IMR-90 (cell line): ENCODE measurements at regions not wholly inside any gene's neighbourhood (a gene's known extent, or its start where the extent isn't known, plus 50 kb on each side); places are given as distances from the start of the nearest gene placed in this dataset.

Experiments
- ATAC-seq: fragments of 200-7000 bp; cut with Tn5 transposase; 2 replicates; pipeline ENCODE4 v1.9.1; 2020; ENCODE audit warnings: low read depth, mild to moderate bottlenecking, moderate library complexity
- BruUV-seq: library from RNA; stranded (reverse); fragments of 400-500 nt; replicated peaks from 2 replicates; lab custom pipeline; 2021; lab: Mats Ljungman, UMichigan
- CTCF ChIA-PET: fragments of 300-600 bp; formaldehyde crosslinking; extraction: SDS; loops from one replicate; lab custom pipeline; 2021; ENCODE audit warnings: antibody characterized with exemption; lab: Yijun Ruan, JAX
- POLR2A ChIA-PET: fragments of 300-600 bp; sonication (Branson Sonifier 250); formaldehyde crosslinking; loops from one replicate; lab custom pipeline; 2022; ENCODE audit warnings: antibody characterized with exemption; ENCODE audit not compliant: unreplicated experiment; lab: Charles Lee
- DNase-seq: peaks from one replicate; pipeline ENCODE4 v3.0.0; 2013
- H2AFZ ChIP-seq: replicated peaks from 2 replicates; pipeline ENCODE3; 2013; ENCODE audit warnings: low read length, mild to moderate bottlenecking; ENCODE audit not compliant: poor library complexity
- H2AK5ac ChIP-seq: 2 replicates; pipeline ENCODE4 v1.6.1; 2013; ENCODE audit warnings: low read depth, low read length, inconsistent platforms
- H2AK9ac ChIP-seq: replicated peaks from 2 replicates; pipeline ENCODE3; 2013; ENCODE audit warnings: mild to moderate bottlenecking, low read depth, low read length, moderate library complexity; ENCODE audit not compliant: poor library complexity
- H2BK120ac ChIP-seq: 2 replicates; pipeline ENCODE4 v1.6.1; 2013; ENCODE audit warnings: low read depth, low read length, inconsistent platforms
- H2BK15ac ChIP-seq: 3 replicates; pipeline ENCODE4 v1.6.1; 2013; ENCODE audit warnings: low read depth, low read length, inconsistent platforms
- H2BK20ac ChIP-seq: 2 replicates; pipeline ENCODE4 v1.6.1; 2013; ENCODE audit warnings: low read depth, mild to moderate bottlenecking, inconsistent platforms, low read length, moderate library complexity
- H2BK5ac ChIP-seq: 2 replicates; pipeline ENCODE4 v1.6.1; 2013; ENCODE audit warnings: mild to moderate bottlenecking, low read depth, low read length, inconsistent platforms; ENCODE audit not compliant: poor library complexity, severe bottlenecking
- H3K14ac ChIP-seq: replicated peaks from 2 replicates; pipeline ENCODE4 v1.6.1; 2013; ENCODE audit warnings: low read depth, low read length, inconsistent platforms
- H3K18ac ChIP-seq: 2 replicates; pipeline ENCODE4 v1.6.1; 2013; ENCODE audit warnings: low read depth, low read length, control low read depth
- H3K23ac ChIP-seq: 2 replicates; pipeline ENCODE4 v1.6.1; 2013; ENCODE audit warnings: low read depth, low read length, inconsistent platforms
- H3K27ac ChIP-seq: 2 replicates; pipeline ENCODE4 v1.5.1; 2013; ENCODE audit warnings: mild to moderate bottlenecking, control low read depth, low read length; ENCODE audit not compliant: insufficient read depth
- H3K27me3 ChIP-seq: 2 replicates; pipeline ENCODE4 v1.6.1; 2013; ENCODE audit warnings: low read length; ENCODE audit not compliant: control insufficient read depth, insufficient read depth
- H3K36me3 ChIP-seq: 2 replicates; pipeline ENCODE4 v1.6.1; 2013; ENCODE audit warnings: low read length, mixed read lengths; ENCODE audit not compliant: control insufficient read depth, insufficient read depth
- H3K4ac ChIP-seq: 2 replicates; pipeline ENCODE4 v1.6.1; 2013; ENCODE audit warnings: low read depth, low read length, inconsistent platforms
- H3K4me1 ChIP-seq: 2 replicates; pipeline ENCODE4 v1.6.1; 2013; ENCODE audit warnings: low read length, mixed read lengths; ENCODE audit not compliant: control insufficient read depth, insufficient read depth
- H3K4me2 ChIP-seq: 2 replicates; pipeline ENCODE4 v1.6.1; 2013; ENCODE audit warnings: low read depth, mild to moderate bottlenecking, control low read depth, low read length, moderate library complexity
- H3K4me3 ChIP-seq: 2 replicates; pipeline ENCODE4 v1.5.1; 2013; ENCODE audit warnings: low read depth, mild to moderate bottlenecking, control low read depth, low read length, moderate library complexity; ENCODE audit not compliant: insufficient read depth
- H3K56ac ChIP-seq: 2 replicates; pipeline ENCODE4 v1.6.1; 2013; ENCODE audit warnings: low read length, inconsistent platforms; ENCODE audit not compliant: insufficient read depth; ENCODE audit errors: extremely low read depth
- H3K79me1 ChIP-seq, 2 experiments: 2 replicates each; pipeline ENCODE4 v1.6.1; 2013; ENCODE audit warnings: low read length in 2 of 2, inconsistent platforms in 1 of 2, low read depth in 1 of 2
- H3K9ac ChIP-seq: 2 replicates; pipeline ENCODE4 v1.6.1; 2013; ENCODE audit warnings: low read depth, low read length, control low read depth
- H3K9me1 ChIP-seq: 2 replicates; pipeline ENCODE4 v1.6.1; 2013; ENCODE audit warnings: low read length, inconsistent platforms; ENCODE audit not compliant: insufficient read depth
- H3K9me3 ChIP-seq: 2 replicates; pipeline ENCODE4 v1.6.1; 2013; ENCODE audit warnings: low read length; ENCODE audit not compliant: control insufficient read depth, insufficient read depth
- H4K20me1 ChIP-seq: 2 replicates; pipeline ENCODE4 v1.6.1; 2013; ENCODE audit warnings: low read length, inconsistent platforms; ENCODE audit not compliant: insufficient read depth
- H4K5ac ChIP-seq: 2 replicates; pipeline ENCODE4 v1.6.1; 2013; ENCODE audit warnings: mild to moderate bottlenecking, low read depth, low read length, control low read depth
- H4K8ac ChIP-seq, 2 experiments: 2 replicates each; pipeline ENCODE4 v1.6.1; 2013; ENCODE audit warnings: low read depth in 2 of 2, low read length in 2 of 2, control low read depth in 1 of 2, inconsistent platforms in 1 of 2
- H4K91ac ChIP-seq: 2 replicates; pipeline ENCODE4 v1.6.1; 2013; ENCODE audit warnings: low read depth, low read length, inconsistent platforms; ENCODE audit not compliant: insufficient read depth
- BHLHE40 ChIP-seq: fragments of 150-350 bp; IDR thresholded peaks from 2 replicates; pipeline ENCODE4 v1.6.1; 2016; ENCODE audit warnings: mild to moderate bottlenecking, low read depth, low read length
- CEBPB ChIP-seq: IDR thresholded peaks from 2 replicates; pipeline ENCODE4 v1.6.1; 2012; ENCODE audit warnings: low read depth, low read length, improper control_type of control experiment
- CHD1 ChIP-seq: IDR thresholded peaks from 2 replicates; pipeline ENCODE4 v1.6.1; 2012; ENCODE audit warnings: low read depth, low read length, improper control_type of control experiment
- FOS ChIP-seq: fragments of 150-350 bp; IDR thresholded peaks from 2 replicates; pipeline ENCODE4 v1.6.1; 2016; ENCODE audit warnings: low read depth, low read length
- MAFK ChIP-seq: IDR thresholded peaks from 2 replicates; pipeline ENCODE4 v1.6.1; 2012; ENCODE audit warnings: low read depth, low read length, improper control_type of control experiment
- MAZ ChIP-seq: IDR thresholded peaks from 2 replicates; pipeline ENCODE4 v1.6.1; 2012; ENCODE audit warnings: low read depth, mild to moderate bottlenecking, low read length, improper control_type of control experiment, moderate library complexity, borderline replicate concordance
- NFE2L2 ChIP-seq: fragments of 150-350 bp; IDR thresholded peaks from 2 replicates; pipeline ENCODE4 v1.6.1; 2016; ENCODE audit warnings: low read depth, mild to moderate bottlenecking, low read length
- POLR2A ChIP-seq: IDR thresholded peaks from 2 replicates; pipeline ENCODE4 v1.6.1; 2012; ENCODE audit warnings: mild to moderate bottlenecking, low read depth, low read length
- RAD21 ChIP-seq: IDR thresholded peaks from 2 replicates; pipeline ENCODE4 v1.6.1; 2012; ENCODE audit warnings: low read length, improper control_type of control experiment
- RCOR1 ChIP-seq: IDR thresholded peaks from 2 replicates; pipeline ENCODE4 v1.6.1; 2012; ENCODE audit warnings: mild to moderate bottlenecking, low read length, improper control_type of control experiment; ENCODE audit not compliant: insufficient replicate concordance
- RFX5 ChIP-seq: IDR thresholded peaks from 2 replicates; pipeline ENCODE4 v1.8.0; 2012; ENCODE audit warnings: low read depth, mild to moderate bottlenecking, low read length, moderate library complexity
- WGBS, 2 experiments: methylation state at CpG; one replicate each; pipeline versions ENCODE4 v1.1.5 to v1.1.7; 2013; ENCODE audit warnings: missing lambda C conversion rate in 2 of 2; ENCODE audit not compliant: insufficient read length in 1 of 2; ENCODE audit errors: extremely low coverage in 2 of 2; 5-methylcytosine and 5-hydroxymethylcytosine counted together
- dilution Hi-C: fragments of 300-500 bp; cut with HindIII; formaldehyde crosslinking; loops from one replicate; pipeline ENCODE4 v1.14.3; 2018; ENCODE audit warnings: low sequenced_read_pairs; ENCODE audit not compliant: unreplicated experiment
- in situ Hi-C: fragments of 300-500 bp; cut with MboI; formaldehyde crosslinking; loops from 3 replicates; pipeline ENCODE4 v1.14.3; 2019; ENCODE audit warnings: low sequenced_read_pairs, inconsistent platforms, mixed read lengths
- intact Hi-C: fragments of 100-400 bp; cut with micrococcal nuclease; formaldehyde crosslinking; loops from 2 replicates; pipeline ENCODE4 v1.10.0; 2022

DNA sequence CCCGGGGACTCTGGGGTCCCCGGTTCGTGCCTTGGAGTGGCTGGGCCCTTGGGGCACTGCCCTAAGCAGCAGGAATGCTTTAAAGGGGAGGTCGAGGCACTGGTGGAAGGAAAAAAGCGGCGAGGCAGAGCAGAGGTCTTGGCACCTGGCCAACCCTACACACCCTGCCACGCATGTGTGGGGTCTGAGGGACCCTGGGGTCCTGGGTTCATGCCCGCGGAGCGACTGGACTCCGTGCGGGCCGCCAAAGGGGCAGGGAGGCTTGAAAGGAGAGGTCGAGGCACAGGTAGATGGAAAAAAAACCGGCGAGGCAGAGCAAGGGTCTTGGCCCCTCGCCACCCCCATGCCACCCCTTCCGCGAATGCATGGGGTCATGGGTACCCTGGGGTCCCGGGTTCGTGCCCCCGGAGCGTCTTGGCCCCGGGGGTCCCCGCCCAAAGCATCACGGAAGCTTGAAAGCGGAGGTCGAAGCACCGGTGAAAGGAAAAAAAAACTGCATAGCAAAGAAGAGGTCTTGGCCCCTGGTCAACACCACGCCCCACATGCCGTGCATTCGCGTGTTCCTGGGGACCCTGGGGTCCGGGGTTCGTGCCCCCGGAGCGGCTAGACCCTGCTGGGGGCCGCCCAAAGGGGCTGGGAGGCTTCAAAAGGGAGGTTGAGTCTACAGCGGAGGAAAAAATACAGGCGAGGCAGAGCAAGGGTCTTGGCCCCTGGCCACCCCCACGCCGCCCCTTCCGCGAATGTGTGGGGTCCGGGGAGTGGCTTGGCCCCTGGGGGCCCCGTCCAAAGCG, 312.9 kb downstream of the ALG10 start:
- Histone ChIP-seq H3K56ac (no peak overlapping the region), H2BK5ac (no peak overlapping the region), H3K14ac (no peak overlapping the region), H3K9me3 (peaks cover 52% of the 10 kb centered on the region), H3K4ac (no peak overlapping the region), H3K4me1 (no peaks in the 10 kb centered on the region), H3K18ac (no peak overlapping the region), H2AK5ac (no peak overlapping the region), H4K91ac (no peak overlapping the region), H3K4me3 (no peak overlapping the region), H3K36me3 (no peaks in the 10 kb centered on the region), H2BK120ac (no peak overlapping the region), H3K79me1 (no peaks in the 10 kb centered on the region), H2AFZ (no peak overlapping the region), H4K20me1 (no peaks in the 10 kb centered on the region), H3K9me1 (no peaks in the 10 kb centered on the region), H3K23ac (no peak overlapping the region), H4K5ac (no peak overlapping the region), H2AK9ac (no peak overlapping the region), H2BK15ac (no peak overlapping the region), H3K9ac (no peak overlapping the region), H2BK20ac (no peak overlapping the region), H4K8ac (no peak overlapping the region), H3K27me3 (no peaks in the 10 kb centered on the region), H3K27ac (no peak overlapping the region), H3K4me2 (no peak overlapping the region)
- CTCF ChIA-PET, result no interaction called here
- intact Hi-C loops (no loop called here), dilution Hi-C loops (no loop called here), in situ Hi-C loops (no loop called here)
- WGBS, 2 experiments, result 21% methylated on average over 13 of the region's 47 CpGs; no CpG with 5 or more reads in 1 of the 2 experiments
- no peak for TF ChIP-seq POLR2A
- no peak for TF ChIP-seq RFX5
- TF ChIP-seq CEBPB, result no peak
- no peak for TF ChIP-seq FOS
- no peak for TF ChIP-seq MAZ
- TF ChIP-seq RCOR1, result no peak
- TF ChIP-seq MAFK, result no peak
- TF ChIP-seq NFE2L2, result no peak
- no peak for TF ChIP-seq BHLHE40
- TF ChIP-seq CHD1, result no peak
- TF ChIP-seq RAD21, result no peak
- no TSS peak for BruUV-seq
- no peak for DNase-seq
- POLR2A ChIA-PET, result no interaction called here
- ATAC-seq, result no peak
